Fibroblast of lung (primary cell): ENCODE measurements at regions not wholly inside any gene's neighbourhood (a gene's known extent, or its start where the extent isn't known, plus 50 kb on each side); places are given as distances from the start of the nearest gene placed in this dataset.

Source experiments
- DNase-seq, 2 donors: peaks; one replicate each; pipeline versions ENCODE4 v3.0.0 to v3.0.0-alpha.2; 2010; ENCODE audit warnings: low read depth in 2 of 2
- H2AFZ ChIP-seq: 2 replicates; pipeline ENCODE4 v1.5.1; 2012; ENCODE audit warnings: low read length, control low read depth, inconsistent platforms
- H3K27ac ChIP-seq: 2 replicates; pipeline ENCODE4 v1.5.1; 2011; ENCODE audit warnings: low read length, control low read depth; ENCODE audit not compliant: insufficient read depth
- H3K27me3 ChIP-seq: 2 replicates; pipeline ENCODE4 v1.5.1; 2011; ENCODE audit warnings: mild to moderate bottlenecking, low read length; ENCODE audit not compliant: control insufficient read depth, insufficient read depth
- H3K36me3 ChIP-seq: 2 replicates; pipeline ENCODE4 v1.5.1; 2011; ENCODE audit warnings: low read length; ENCODE audit not compliant: control insufficient read depth, insufficient read depth
- H3K4me1 ChIP-seq: 2 replicates; pipeline ENCODE4 v1.5.1; 2011; ENCODE audit warnings: low read length; ENCODE audit not compliant: control insufficient read depth, insufficient read depth; ENCODE audit errors: extremely low read depth
- H3K4me2 ChIP-seq: 2 replicates; pipeline ENCODE4 v1.5.1; 2011; ENCODE audit warnings: low read length, control low read depth; ENCODE audit not compliant: insufficient read depth; ENCODE audit errors: extremely low read depth
- H3K4me3 ChIP-seq, 4 experiments: fragments of 200-600 bp in 1 of 4; sonication (generic) in 1 of 4; replicated peaks in 1 of 4; 2 replicates each; pipeline ENCODE4 v1.5.1; 2011 to 2016; ENCODE audit warnings: low read length in 4 of 4, low read depth in 3 of 4, mild to moderate bottlenecking in 3 of 4, control low read depth in 2 of 4, inconsistent platforms in 1 of 4, mixed read lengths in 1 of 4; ENCODE audit not compliant: insufficient read depth in 1 of 4; ENCODE audit errors: control extremely low read depth in 1 of 4
- H3K79me2 ChIP-seq: 2 replicates; pipeline ENCODE4 v1.5.1; 2012; ENCODE audit warnings: mild to moderate bottlenecking, low read length, inconsistent platforms; ENCODE audit not compliant: control insufficient read depth, insufficient read depth
- H3K9ac ChIP-seq: 2 replicates; pipeline ENCODE4 v1.5.1; 2011; ENCODE audit warnings: mild to moderate bottlenecking, low read length, control low read depth; ENCODE audit not compliant: insufficient read depth
- H3K9me3 ChIP-seq: 2 replicates; pipeline ENCODE4 v1.5.1; 2012; ENCODE audit warnings: low read depth, low read length; ENCODE audit not compliant: control insufficient read depth, insufficient read depth
- H4K20me1 ChIP-seq: 2 replicates; pipeline ENCODE4 v1.5.1; 2011; ENCODE audit warnings: low read length; ENCODE audit not compliant: control insufficient read depth, insufficient read depth; ENCODE audit errors: extremely low read depth
- EZH2 ChIP-seq: IDR thresholded peaks from 2 replicates; pipeline ENCODE4 v1.5.1; 2012; ENCODE audit warnings: low read length, control low read depth, mild to moderate bottlenecking; ENCODE audit errors: missing control alignments
- TF ChIP-seq, protein P1 (sequence below), 2 donors: IDR thresholded peaks in 1 of 2; conservative IDR thresholded peaks in 1 of 2; 1 replicate in 1 of 2; 2 replicates in 1 of 2; pipeline ENCODE4 v1.5.1; 2011 to 2012; ENCODE audit warnings: low read length in 2 of 2, control low read depth in 1 of 2, inconsistent platforms in 1 of 2, low read depth in 1 of 2, mild to moderate bottlenecking in 1 of 2

DNA sequence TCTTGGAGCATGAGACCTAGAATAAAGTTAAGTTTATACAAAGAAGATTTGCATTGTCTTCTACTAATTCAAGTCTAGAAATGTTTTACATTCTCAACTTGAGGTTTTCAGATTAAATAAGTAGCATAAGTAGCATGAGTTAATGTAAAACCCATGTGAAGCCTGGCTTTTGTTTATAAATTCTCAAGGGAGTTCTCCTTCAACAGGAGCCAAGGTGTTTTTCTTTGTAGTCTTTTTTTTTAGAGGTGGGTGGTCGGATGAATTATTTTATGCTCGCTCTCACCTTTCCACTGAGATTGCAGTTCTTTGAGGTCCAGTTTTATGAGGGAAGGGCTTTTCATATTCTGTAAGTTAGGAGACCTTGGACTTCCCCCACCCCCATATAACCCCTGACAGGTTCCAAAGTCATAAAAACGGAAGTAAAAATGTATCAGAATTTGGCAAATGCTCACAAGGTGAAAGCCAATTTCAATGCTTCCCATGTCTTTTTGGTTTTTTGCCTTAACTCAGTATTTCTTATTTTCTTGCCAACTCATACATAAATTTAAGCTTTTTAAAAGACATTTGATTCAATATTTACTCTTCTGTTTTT, 244.3 kb upstream of the ASCC3 start:
- H3K27me3 ChIP-seq = no peaks in the 10 kb centered on the region
- no peak for DNase-seq
- H3K4me1 ChIP-seq = no peaks in the 10 kb centered on the region
- H3K27ac ChIP-seq = no peak overlapping the region
- no peak overlapping the region for H3K9ac ChIP-seq
- TF ChIP-seq, protein P1, sequence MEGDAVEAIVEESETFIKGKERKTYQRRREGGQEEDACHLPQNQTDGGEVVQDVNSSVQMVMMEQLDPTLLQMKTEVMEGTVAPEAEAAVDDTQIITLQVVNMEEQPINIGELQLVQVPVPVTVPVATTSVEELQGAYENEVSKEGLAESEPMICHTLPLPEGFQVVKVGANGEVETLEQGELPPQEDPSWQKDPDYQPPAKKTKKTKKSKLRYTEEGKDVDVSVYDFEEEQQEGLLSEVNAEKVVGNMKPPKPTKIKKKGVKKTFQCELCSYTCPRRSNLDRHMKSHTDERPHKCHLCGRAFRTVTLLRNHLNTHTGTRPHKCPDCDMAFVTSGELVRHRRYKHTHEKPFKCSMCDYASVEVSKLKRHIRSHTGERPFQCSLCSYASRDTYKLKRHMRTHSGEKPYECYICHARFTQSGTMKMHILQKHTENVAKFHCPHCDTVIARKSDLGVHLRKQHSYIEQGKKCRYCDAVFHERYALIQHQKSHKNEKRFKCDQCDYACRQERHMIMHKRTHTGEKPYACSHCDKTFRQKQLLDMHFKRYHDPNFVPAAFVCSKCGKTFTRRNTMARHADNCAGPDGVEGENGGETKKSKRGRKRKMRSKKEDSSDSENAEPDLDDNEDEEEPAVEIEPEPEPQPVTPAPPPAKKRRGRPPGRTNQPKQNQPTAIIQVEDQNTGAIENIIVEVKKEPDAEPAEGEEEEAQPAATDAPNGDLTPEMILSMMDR (conservative IDR thresholded peaks at IDR 0.05 in 1 of 2, IDR thresholded peaks at IDR 0.05 in 1 of 2; ENCODE audit: low read depth in 1 of 2, low read length in 2 of 2) = no peak
- TF ChIP-seq EZH2 = no peak
- no peaks in the 10 kb centered on the region for H4K20me1 ChIP-seq
- no peaks in the 10 kb centered on the region for H3K9me3 ChIP-seq
- H3K4me2 ChIP-seq = no peak overlapping the region
- H3K4me3 ChIP-seq = no peak overlapping the region
- no peaks in the 10 kb centered on the region for H3K36me3 ChIP-seq
- no peaks in the 10 kb centered on the region for H3K79me2 ChIP-seq
- no peak overlapping the region for H2AFZ ChIP-seq

DNA sequence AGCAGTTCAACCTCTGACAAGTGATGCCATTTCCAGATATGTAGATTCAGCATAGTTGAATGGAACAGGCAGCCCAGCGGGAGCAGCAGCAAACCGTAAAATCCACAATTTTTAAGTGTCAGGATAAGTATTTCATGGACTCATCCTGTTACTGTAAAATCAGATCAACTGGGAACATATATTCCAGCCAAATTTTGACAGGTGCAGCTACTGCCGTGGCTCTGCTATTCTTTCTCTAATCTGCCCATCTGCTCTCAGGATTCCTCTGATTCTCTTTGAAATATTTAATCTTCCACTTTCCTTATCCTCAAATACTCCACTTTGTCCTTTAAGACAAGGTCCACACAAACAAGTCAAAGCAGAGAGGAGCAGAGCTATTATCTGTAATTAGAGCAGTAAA, 245.4 kb upstream of the ASCC3 start:
- no peak for DNase-seq
- H3K4me1 ChIP-seq = no peaks in the 10 kb centered on the region
- no peaks in the 10 kb centered on the region for H3K27me3 ChIP-seq
- no peaks in the 10 kb centered on the region for H3K36me3 ChIP-seq
- no peaks in the 10 kb centered on the region for H3K9me3 ChIP-seq
- TF ChIP-seq, protein P1 (conservative IDR thresholded peaks at IDR 0.05 in 1 of 2, IDR thresholded peaks at IDR 0.05 in 1 of 2; ENCODE audit: low read depth in 1 of 2, low read length in 2 of 2) = no peak
- no peak for TF ChIP-seq EZH2
- H4K20me1 ChIP-seq = no peaks in the 10 kb centered on the region
- H3K9ac ChIP-seq = no peak overlapping the region
- no peak overlapping the region for H3K27ac ChIP-seq
- H3K79me2 ChIP-seq = no peaks in the 10 kb centered on the region
- no peak overlapping the region for H3K4me2 ChIP-seq
- no peak overlapping the region for H3K4me3 ChIP-seq
- H2AFZ ChIP-seq = no peak overlapping the region

DNA sequence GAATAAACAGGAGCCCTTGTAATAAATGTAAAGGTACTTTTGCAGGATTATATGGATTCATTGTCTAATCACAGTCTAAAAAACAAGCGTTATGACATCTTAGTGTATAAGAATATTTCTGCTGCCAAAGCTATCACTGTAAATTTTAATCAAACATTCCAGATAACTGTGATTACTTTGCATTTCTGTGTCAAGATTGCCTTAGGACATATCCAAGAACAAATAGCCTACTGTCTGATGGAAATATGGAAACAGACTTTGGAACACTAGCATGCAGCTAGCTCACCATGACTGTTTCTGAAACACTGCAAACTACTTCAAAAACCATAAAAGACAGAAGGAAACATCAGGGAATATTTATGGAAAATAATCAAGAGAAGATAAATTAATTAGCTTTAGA, 248.7 kb upstream of the ASCC3 start:
- Histone ChIP-seq H3K27ac (no peak overlapping the region), H3K36me3 (no peaks in the 10 kb centered on the region), H3K27me3 (no peaks in the 10 kb centered on the region), H4K20me1 (no peaks in the 10 kb centered on the region), H3K4me1 (no peaks in the 10 kb centered on the region), H3K4me2 (no peak overlapping the region), H3K4me3 (no peak overlapping the region), H2AFZ (no peak overlapping the region), H3K79me2 (no peaks in the 10 kb centered on the region), H3K9me3 (no peaks in the 10 kb centered on the region), H3K9ac (no peak overlapping the region)
- DNase-seq = no peak
- TF ChIP-seq EZH2 = no peak
- TF ChIP-seq, protein P1 (conservative IDR thresholded peaks at IDR 0.05 in 1 of 2, IDR thresholded peaks at IDR 0.05 in 1 of 2; ENCODE audit: low read depth in 1 of 2, low read length in 2 of 2) = no peak
